H1 (cell line): ENCODE measurements at regions not wholly inside any gene's neighbourhood (a gene's known extent, or its start where the extent isn't known, plus 50 kb on each side); places are given as distances from the start of the nearest gene placed in this dataset.

ENCODE experiments used
- CTCF ChIA-PET: fragments of 300-600 bp; sonication (Branson Sonifier 250); formaldehyde crosslinking; loops from one replicate; lab custom pipeline; 2021; ENCODE audit not compliant: partially characterized antibody; lab: Charles Lee
- POLR2A ChIA-PET: fragments of 300-600 bp; sonication (Branson Sonifier 250); formaldehyde crosslinking; loops from one replicate; lab custom pipeline; 2021; ENCODE audit warnings: inconsistent platforms; ENCODE audit not compliant: partially characterized antibody; lab: Charles Lee
- DNase-seq, 2 experiments: peaks; one replicate each; pipeline versions ENCODE4 v3.0.0 to v3.0.0-alpha.2; 2010 to 2022; ENCODE audit warnings: low spot score in 2 of 2, low read depth in 1 of 2, mixed read lengths in 1 of 2
- FAIRE-seq: peaks from 2 replicates; lab custom pipeline; 2011; peaks lifted over from hg19 to GRCh38; lab: Jason Lieb, UNC
- H2AFZ ChIP-seq: 2 replicates; pipeline ENCODE4 v1.8.1; 2012; ENCODE audit warnings: low read length, inconsistent platforms
- H2AK5ac ChIP-seq: 2 replicates; pipeline ENCODE4 v1.6.1; 2013; ENCODE audit warnings: low read depth, low read length
- H2BK120ac ChIP-seq: replicated peaks from 2 replicates; pipeline ENCODE3; 2013; ENCODE audit warnings: low read depth, low read length, inconsistent platforms
- H2BK12ac ChIP-seq: 2 replicates; pipeline ENCODE4 v1.6.1; 2013; ENCODE audit warnings: low read depth, low read length
- H2BK15ac ChIP-seq: 2 replicates; pipeline ENCODE4 v1.6.1; 2013; ENCODE audit warnings: low read length
- H2BK20ac ChIP-seq: 2 replicates; pipeline ENCODE4 v1.6.1; 2013; ENCODE audit warnings: low read length
- H2BK5ac ChIP-seq: 2 replicates; pipeline ENCODE4 v1.6.1; 2013; ENCODE audit warnings: low read depth, low read length
- H3K14ac ChIP-seq: 2 replicates; pipeline ENCODE4 v1.6.1; 2013; ENCODE audit warnings: inconsistent platforms; ENCODE audit not compliant: insufficient read length
- H3K18ac ChIP-seq: 2 replicates; pipeline ENCODE4 v1.6.1; 2013; ENCODE audit warnings: low read length; ENCODE audit errors: extremely low read depth
- H3K23ac ChIP-seq: 2 replicates; pipeline ENCODE4 v1.6.1; 2013; ENCODE audit warnings: inconsistent platforms; ENCODE audit not compliant: insufficient read length
- H3K23me2 ChIP-seq: 2 replicates; pipeline ENCODE4 v1.6.1; 2013; ENCODE audit warnings: low read depth, low read length
- H3K27ac ChIP-seq: 2 replicates; pipeline ENCODE4 v1.6.1; 2011; ENCODE audit warnings: low read depth, low read length, inconsistent platforms
- H3K27me3 ChIP-seq, 4 experiments: replicated peaks in 1 of 4; 1 replicate in 1 of 4; 2 replicates in 3 of 4; pipeline versions ENCODE4 v1.6.1 to v1.8.1; 2011 to 2013; ENCODE audit warnings: low read length in 3 of 4, mild to moderate bottlenecking in 3 of 4, inconsistent platforms in 2 of 4, mixed read lengths in 2 of 4, moderate library complexity in 1 of 4; ENCODE audit not compliant: control insufficient read depth in 3 of 4, insufficient read depth in 3 of 4; ENCODE audit errors: extremely low read depth in 1 of 4
- H3K36me3 ChIP-seq, 4 experiments: 2 replicates each; pipeline versions ENCODE4 v1.6.1 to v1.8.1; 2011 to 2013; ENCODE audit warnings: mild to moderate bottlenecking in 4 of 4, low read length in 3 of 4, moderate library complexity in 2 of 4, control low read depth in 1 of 4, inconsistent platforms in 1 of 4; ENCODE audit not compliant: insufficient read depth in 4 of 4, control insufficient read depth in 2 of 4
- H3K4ac ChIP-seq: replicated peaks from 2 replicates; pipeline ENCODE3; 2013; ENCODE audit warnings: low read length, low read depth, mixed read lengths, inconsistent platforms; ENCODE audit not compliant: insufficient read length
- H3K4me1 ChIP-seq, 4 experiments: replicated peaks in 1 of 4; 1 replicate in 1 of 4; 2 replicates in 3 of 4; pipeline versions ENCODE4 v1.6.1 to v1.8.1; 2011 to 2013; ENCODE audit warnings: low read length in 3 of 4, inconsistent platforms in 2 of 4, mixed read lengths in 1 of 4; ENCODE audit not compliant: insufficient read depth in 4 of 4, control insufficient read depth in 3 of 4
- H3K4me2 ChIP-seq, 2 experiments: 2 replicates each; pipeline versions ENCODE4 v1.6.1 to v1.8.1; 2011 to 2013; ENCODE audit warnings: low read depth in 2 of 2, low read length in 2 of 2, control low read depth in 1 of 2, inconsistent platforms in 1 of 2, mild to moderate bottlenecking in 1 of 2; ENCODE audit not compliant: insufficient read depth in 1 of 2
- H3K4me3 ChIP-seq, 4 experiments: fragments of 200-600, 300-600 bp in 1 of 4; sonication (generic), shearing (Covaris generic), sonication (Bioruptor Twin) in 1 of 4; 2 replicates each; pipeline versions ENCODE4 v1.5.1 to v1.8.1; 2011 to 2016; ENCODE audit warnings: low read length in 4 of 4, low read depth in 3 of 4, control low read depth in 2 of 4, inconsistent platforms in 2 of 4, mild to moderate bottlenecking in 2 of 4, mixed read lengths in 1 of 4, moderate library complexity in 1 of 4; ENCODE audit not compliant: insufficient read depth in 2 of 4; ENCODE audit errors: extremely low read depth in 1 of 4
- H3K56ac ChIP-seq: replicated peaks from 2 replicates; pipeline ENCODE3; 2013; ENCODE audit warnings: low read depth, mild to moderate bottlenecking, mixed read lengths, low read length, inconsistent platforms; ENCODE audit not compliant: insufficient read length
- H3K79me1 ChIP-seq: 2 replicates; pipeline ENCODE4 v1.6.1; 2013; ENCODE audit warnings: low read depth, low read length, control low read depth
- H3K79me2 ChIP-seq, 2 experiments: 2 replicates each; pipeline versions ENCODE4 v1.6.1 to v1.8.1; 2012 to 2013; ENCODE audit warnings: low read length in 2 of 2, mild to moderate bottlenecking in 2 of 2, inconsistent platforms in 1 of 2; ENCODE audit not compliant: insufficient read depth in 2 of 2, control insufficient read depth in 1 of 2
- H3K9ac ChIP-seq, 4 experiments: replicated peaks in 1 of 4; 1 replicate in 1 of 4; 2 replicates in 3 of 4; pipeline versions ENCODE4 v1.6.1 to v1.8.1; 2011 to 2013; ENCODE audit warnings: low read depth in 3 of 4, low read length in 3 of 4, control low read depth in 2 of 4, mild to moderate bottlenecking in 2 of 4, moderate library complexity in 2 of 4, inconsistent platforms in 1 of 4; ENCODE audit errors: extremely low read depth in 1 of 4
- H3K9me3 ChIP-seq, 2 experiments: 2 replicates each; pipeline versions ENCODE4 v1.6.1 to v1.8.1; 2012 to 2013; ENCODE audit warnings: mild to moderate bottlenecking in 2 of 2, moderate library complexity in 2 of 2, control low read depth in 1 of 2, inconsistent platforms in 1 of 2, low read depth in 1 of 2, low read length in 1 of 2, mixed read lengths in 1 of 2; ENCODE audit not compliant: insufficient read depth in 2 of 2
- H4K20me1 ChIP-seq, 2 experiments: replicated peaks in 1 of 2; 2 replicates each; pipeline versions ENCODE3 to v1.8.1; 2011 to 2013; ENCODE audit warnings: inconsistent platforms in 2 of 2, low read length in 2 of 2, mild to moderate bottlenecking in 1 of 2; ENCODE audit not compliant: insufficient read depth in 2 of 2, control insufficient read depth in 1 of 2
- H4K5ac ChIP-seq: 2 replicates; pipeline ENCODE4 v1.6.1; 2013; ENCODE audit warnings: low read length, low read depth, mixed read lengths, inconsistent platforms; ENCODE audit not compliant: insufficient read length
- H4K8ac ChIP-seq: 2 replicates; pipeline ENCODE4 v1.8.0; 2013; ENCODE audit warnings: mild to moderate bottlenecking, moderate library complexity, low read length, inconsistent platforms; ENCODE audit not compliant: insufficient read depth; ENCODE audit errors: extremely low read depth
- H4K91ac ChIP-seq: replicated peaks from 2 replicates; pipeline ENCODE3; 2013; ENCODE audit warnings: low read length, mixed read lengths, inconsistent platforms; ENCODE audit not compliant: insufficient read length
- SP4 ChIP-seq: IDR thresholded peaks from 2 replicates; pipeline ENCODE4 v1.6.1; 2012; ENCODE audit warnings: low read length, inconsistent platforms
- WGBS, 2 experiments: shearing (Covaris generic) in 1 of 2; methylation state at CpG; one replicate each; pipeline versions ENCODE4 v1.1.6 to v1.1.7; 2013 to 2015; ENCODE audit warnings: low lambda C conversion rate in 2 of 2, mixed read lengths in 2 of 2, inconsistent platforms in 1 of 2, low coverage in 1 of 2, missing lambda C conversion rate in 1 of 2; ENCODE audit not compliant: insufficient replicate concordance in 2 of 2, insufficient coverage in 1 of 2, insufficient read length in 1 of 2; ENCODE audit errors: extremely low coverage in 1 of 2, missing lambda C conversion rate in 1 of 2; 5-methylcytosine and 5-hydroxymethylcytosine counted together

- H2BK120ac ChIP-seq, result no peak overlapping the region
- TF ChIP-seq SP4, result no peak
- H3K14ac ChIP-seq, result no peak overlapping the region
- H3K4ac ChIP-seq, result no peak overlapping the region
- H3K56ac ChIP-seq, result no peak overlapping the region
- H3K23ac ChIP-seq, result no peak overlapping the region
- H3K18ac ChIP-seq, result no peak overlapping the region
- no peaks in the 10 kb centered on the region for H3K79me2 ChIP-seq
- H2BK5ac ChIP-seq, result no peak overlapping the region
- peaks cover 0 to 7% (median 3%) of the 10 kb centered on the region in 4 experiments; a peak in 2 of 7 replicates for H3K4me1 ChIP-seq
- no peak overlapping the region for H4K8ac ChIP-seq
- H4K5ac ChIP-seq, result no peak overlapping the region
- H3K4me3 ChIP-seq, result no peak overlapping the region
- no peak overlapping the region for H3K4me2 ChIP-seq
- no peaks in the 10 kb centered on the region for H4K20me1 ChIP-seq
- no peaks in the 10 kb centered on the region for H3K36me3 ChIP-seq
- WGBS, 2 experiments, result 89% methylated on average over 5 of the region's 7 CpGs; no CpG with 5 or more reads in 1 of the 2 experiments
- no peak overlapping the region for H2AFZ ChIP-seq
- no peak overlapping the region for H2AK5ac ChIP-seq
- H3K79me1 ChIP-seq, result no peaks in the 10 kb centered on the region
- no peak overlapping the region for H3K9ac ChIP-seq
- ChIA-PET CTCF (no interaction called here), POLR2A (no interaction called here)
- DNase-seq, result no peak
- no peaks in the 10 kb centered on the region for H3K27me3 ChIP-seq
- H4K91ac ChIP-seq, result no peak overlapping the region
- H3K27ac ChIP-seq, result no peak overlapping the region
- H2BK12ac ChIP-seq, result no peak overlapping the region
- no peaks in the 10 kb centered on the region for H3K23me2 ChIP-seq
- H2BK20ac ChIP-seq, result no peak overlapping the region
- H2BK15ac ChIP-seq, result no peak overlapping the region
- no peak for FAIRE-seq
- H3K9me3 ChIP-seq, result no peaks in the 10 kb centered on the region
These were observed 512.5 kb upstream of the CNTNAP5 start for GRCh38 chr2:123512547-123512946.
